ENCODE measurements at regions not wholly inside any gene's neighbourhood (a gene's known extent, or its start where the extent isn't known, plus 50 kb on each side); places are given as distances from the start of the nearest gene placed in this dataset.

DNA sequence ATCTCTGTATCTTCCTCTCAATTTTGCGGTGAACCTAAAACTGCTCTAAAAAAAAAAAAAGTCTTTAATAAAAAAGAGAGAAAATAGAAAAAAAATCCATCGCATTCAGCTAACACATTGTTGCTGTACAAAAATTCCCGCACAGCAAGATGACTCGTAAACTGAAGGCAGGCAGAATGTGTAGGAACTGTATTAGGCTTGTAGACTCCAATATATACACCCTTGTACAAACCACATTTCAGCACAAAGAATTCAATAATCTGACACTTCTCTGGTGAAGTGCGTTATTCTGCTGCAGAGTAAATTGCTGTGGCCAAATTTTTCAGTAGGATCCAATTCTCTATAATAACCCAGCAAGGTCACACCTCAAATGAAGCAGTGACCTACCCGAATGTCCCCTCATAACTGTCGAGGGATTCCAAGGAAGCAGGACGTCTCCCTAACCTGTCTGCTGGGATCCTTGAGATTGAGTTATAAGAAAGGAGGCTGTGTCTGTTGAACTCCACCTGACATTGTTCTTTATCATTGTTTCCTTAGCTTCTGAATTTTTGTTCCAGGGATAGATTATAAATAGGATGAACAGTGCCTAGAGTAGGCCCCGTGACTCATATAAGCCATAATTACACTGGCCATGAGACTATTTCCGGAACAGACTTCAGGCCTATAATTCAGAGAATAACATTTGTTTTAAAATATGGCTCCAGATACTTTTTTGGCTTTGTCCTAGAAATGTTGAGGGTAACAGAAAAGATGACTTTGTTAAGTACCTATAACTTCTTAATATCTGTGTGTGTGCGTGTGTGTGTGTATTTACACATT, 348.3 kb downstream of the PCDH7 start:
- TF ChIP-seq ZFX (IDR thresholded peaks at IDR 0.05; ENCODE audit: borderline replicate concordance), result no peak
- TF ChIP-seq, protein P1, sequence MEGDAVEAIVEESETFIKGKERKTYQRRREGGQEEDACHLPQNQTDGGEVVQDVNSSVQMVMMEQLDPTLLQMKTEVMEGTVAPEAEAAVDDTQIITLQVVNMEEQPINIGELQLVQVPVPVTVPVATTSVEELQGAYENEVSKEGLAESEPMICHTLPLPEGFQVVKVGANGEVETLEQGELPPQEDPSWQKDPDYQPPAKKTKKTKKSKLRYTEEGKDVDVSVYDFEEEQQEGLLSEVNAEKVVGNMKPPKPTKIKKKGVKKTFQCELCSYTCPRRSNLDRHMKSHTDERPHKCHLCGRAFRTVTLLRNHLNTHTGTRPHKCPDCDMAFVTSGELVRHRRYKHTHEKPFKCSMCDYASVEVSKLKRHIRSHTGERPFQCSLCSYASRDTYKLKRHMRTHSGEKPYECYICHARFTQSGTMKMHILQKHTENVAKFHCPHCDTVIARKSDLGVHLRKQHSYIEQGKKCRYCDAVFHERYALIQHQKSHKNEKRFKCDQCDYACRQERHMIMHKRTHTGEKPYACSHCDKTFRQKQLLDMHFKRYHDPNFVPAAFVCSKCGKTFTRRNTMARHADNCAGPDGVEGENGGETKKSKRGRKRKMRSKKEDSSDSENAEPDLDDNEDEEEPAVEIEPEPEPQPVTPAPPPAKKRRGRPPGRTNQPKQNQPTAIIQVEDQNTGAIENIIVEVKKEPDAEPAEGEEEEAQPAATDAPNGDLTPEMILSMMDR (IDR thresholded peaks at IDR 0.05), result no peak
- H3K27ac ChIP-seq, result no peak overlapping the region

GRCh38 chr4:31069151-31069550, 349.0 kb downstream of the PCDH7 start:
- H3K27ac ChIP-seq, result no peak overlapping the region
- TF ChIP-seq, protein P1 (IDR thresholded peaks at IDR 0.05), result no peak
- TF ChIP-seq ZFX (IDR thresholded peaks at IDR 0.05; ENCODE audit: borderline replicate concordance), result no peak

- no peak for TF ChIP-seq ZFX (IDR thresholded peaks at IDR 0.05; ENCODE audit: borderline replicate concordance)
- TF ChIP-seq, protein P1 (IDR thresholded peaks at IDR 0.05), result no peak
These were observed 351.6 kb downstream of the PCDH7 start for GRCh38 chr4:31071508-31072486.

DNA sequence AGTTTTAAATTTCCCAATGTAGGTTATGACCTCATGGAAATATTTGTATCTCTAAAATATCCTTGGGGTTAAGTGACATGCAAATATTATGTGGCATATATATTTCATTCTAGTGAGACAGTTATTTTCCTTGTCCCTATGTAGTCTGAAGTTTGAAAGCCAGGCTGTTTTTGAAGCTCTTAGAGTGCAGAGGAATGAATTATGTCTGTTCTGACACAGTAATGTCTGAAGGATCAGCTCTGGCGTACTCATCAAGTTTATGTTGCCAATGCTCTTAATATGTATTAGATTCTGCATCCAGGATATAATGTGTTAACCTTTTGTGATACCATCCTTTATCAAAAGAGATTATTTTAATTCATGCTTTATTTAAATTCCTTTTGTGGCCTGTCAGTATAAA, 355.8 kb downstream of the PCDH7 start:
- H3K27ac ChIP-seq, result no peak overlapping the region
- no peak for TF ChIP-seq ZFX (IDR thresholded peaks at IDR 0.05; ENCODE audit: borderline replicate concordance)
- TF ChIP-seq, protein P1 (IDR thresholded peaks at IDR 0.05), result no peak

More at GRCh38 chr4:31071508-31072486, 351.6 kb downstream of the PCDH7 start:
- no peak overlapping the region for H3K27ac ChIP-seq

GRCh38 chr4:31078661-31079060, 358.5 kb downstream of the PCDH7 start:
- TF ChIP-seq, protein P1 (IDR thresholded peaks at IDR 0.05), result no peak
- TF ChIP-seq ZFX (IDR thresholded peaks at IDR 0.05; ENCODE audit: borderline replicate concordance), result no peak
- no peak overlapping the region for H3K27ac ChIP-seq

- TF ChIP-seq, protein P1 (IDR thresholded peaks at IDR 0.05), result no peak
- no peak for TF ChIP-seq ZFX (IDR thresholded peaks at IDR 0.05; ENCODE audit: borderline replicate concordance)
- no peak overlapping the region for H3K27ac ChIP-seq
These were observed 360.7 kb downstream of the PCDH7 start for GRCh38 chr4:31080887-31081286.

Measured in 22Rv1 (cell line).